GM21360 (cell line): ENCODE measurements at regions not wholly inside any gene's neighbourhood (a gene's known extent, or its start where the extent isn't known, plus 50 kb on each side); places are given as distances from the start of the nearest gene placed in this dataset.

Experiments used
- ATAC-seq: cut with Tn5 transposase; IDR thresholded peaks from one replicate; pipeline ENCODE4 v1.9.1; 2021; ENCODE audit warnings: mild to moderate bottlenecking, moderate library complexity; ENCODE audit not compliant: unreplicated experiment

DNA sequence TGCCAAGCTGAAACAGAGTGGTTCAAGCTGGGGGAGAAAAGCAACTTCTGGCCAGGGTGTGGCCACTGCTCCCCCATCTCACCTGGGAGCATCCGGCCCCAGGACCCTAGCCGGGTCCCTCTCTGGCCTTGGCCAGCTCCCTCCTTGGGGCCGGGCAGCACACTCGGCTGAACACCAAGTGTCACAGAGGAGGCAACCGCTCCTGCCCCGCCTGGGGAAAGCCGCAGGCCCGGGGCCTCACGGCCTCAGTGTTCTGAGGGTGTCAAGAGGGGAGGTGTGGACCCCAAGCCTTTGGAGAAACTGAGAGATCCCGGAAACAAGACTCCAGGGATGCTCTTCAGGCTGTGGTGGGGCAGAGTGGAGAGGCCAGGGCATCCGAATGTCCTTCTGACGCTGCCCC lies 88.4 kb downstream of the ENGASE start:
- ATAC-seq = no peak

DNA sequence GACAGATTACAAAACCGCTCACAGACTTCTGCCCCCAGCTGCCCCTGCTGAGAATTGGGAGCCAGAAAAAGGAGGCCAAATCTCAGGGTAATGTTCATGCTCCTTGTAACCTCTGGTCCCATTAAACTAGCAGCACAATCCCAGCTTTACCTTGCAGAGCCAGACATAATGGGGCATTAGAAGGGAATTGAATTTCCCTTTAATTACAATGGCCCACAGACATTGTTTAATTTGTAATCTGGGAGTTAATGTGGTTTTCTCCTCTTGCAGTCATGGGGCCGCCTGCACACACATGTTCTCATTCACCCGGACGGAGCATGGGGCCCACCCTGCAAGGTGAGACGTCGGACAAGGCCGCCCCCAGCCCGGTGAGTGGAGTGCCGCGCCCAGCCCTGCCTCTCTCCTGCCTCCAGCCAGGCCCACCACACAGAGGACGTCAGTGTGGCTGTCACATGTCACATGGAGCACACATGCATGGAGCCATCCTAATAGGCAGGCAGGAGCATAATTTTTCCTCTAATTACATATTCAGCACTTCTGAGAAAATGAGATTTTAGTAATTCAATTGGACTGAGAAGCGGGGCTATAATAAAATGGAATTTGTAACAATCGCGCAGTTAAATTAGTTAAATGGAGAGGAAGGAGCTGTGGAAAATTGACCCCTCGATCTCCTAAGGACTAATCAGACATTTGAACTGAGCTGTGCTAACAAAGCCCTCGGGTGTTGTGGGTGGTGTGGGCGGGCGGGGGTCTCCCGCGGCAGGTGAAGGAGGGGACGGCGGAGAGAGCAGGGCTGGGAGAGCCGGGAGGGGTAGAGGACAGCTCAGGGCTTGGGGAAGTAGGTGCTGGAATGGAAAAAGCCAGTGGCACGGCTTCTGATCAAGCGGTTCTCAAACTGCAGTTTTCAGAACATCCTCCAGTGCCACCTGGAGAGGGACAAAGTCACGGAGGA lies 87.7 kb downstream of the ENGASE start:
- ATAC-seq = no peak

DNA sequence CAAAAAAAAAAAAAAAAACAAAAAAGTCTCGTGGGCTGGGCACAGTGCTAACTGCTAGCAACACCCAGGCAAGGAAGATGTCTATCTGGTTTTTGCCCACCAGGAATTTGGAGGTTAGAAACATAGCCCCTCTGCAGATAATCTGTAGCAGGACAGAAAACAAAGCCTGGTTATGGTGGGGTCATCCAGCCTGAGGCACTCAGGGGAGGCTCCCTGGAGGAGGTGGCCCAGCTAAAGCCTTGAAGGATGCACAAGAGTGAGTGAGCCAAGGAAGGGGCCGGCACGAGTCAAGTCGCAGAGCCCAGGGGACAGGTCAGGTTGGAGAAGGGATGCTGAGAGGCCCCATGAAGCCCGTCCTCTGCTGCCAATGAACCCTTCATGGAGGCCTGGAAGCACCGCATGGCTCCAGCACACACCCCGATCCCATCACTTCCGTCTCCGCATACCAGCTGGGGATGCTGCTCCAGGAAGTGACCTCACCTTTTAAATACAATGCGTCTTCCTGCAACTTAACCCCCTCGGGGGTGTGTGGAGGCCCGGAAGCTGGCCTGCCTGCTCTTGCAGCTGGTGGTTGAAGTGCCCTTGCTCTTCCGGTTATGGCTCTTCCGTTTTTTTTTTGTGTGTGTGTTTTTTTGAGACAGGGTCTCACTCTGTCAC lies 86.5 kb downstream of the ENGASE start:
- ATAC-seq = no peak

DNA sequence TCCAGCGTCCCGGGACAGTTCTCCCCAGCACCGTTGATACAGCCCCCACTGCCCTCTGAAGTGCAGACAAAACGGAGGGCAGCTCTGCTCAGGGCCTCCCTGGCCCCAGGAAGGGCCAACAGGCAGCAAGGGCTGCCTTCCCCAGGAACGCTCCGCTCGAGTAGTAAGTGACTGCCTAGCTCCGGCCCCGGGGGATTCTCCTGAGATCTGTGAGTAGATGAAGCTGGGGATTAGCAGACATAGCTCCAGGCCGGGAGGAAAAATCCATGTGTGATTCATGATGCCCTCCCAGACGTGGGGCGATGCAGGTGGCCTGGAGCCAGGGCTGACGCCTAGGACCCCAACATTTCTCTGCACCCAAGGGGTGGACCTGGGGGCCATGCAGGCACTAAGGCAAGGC lies 85.3 kb downstream of the ENGASE start:
- no peak for ATAC-seq

DNA sequence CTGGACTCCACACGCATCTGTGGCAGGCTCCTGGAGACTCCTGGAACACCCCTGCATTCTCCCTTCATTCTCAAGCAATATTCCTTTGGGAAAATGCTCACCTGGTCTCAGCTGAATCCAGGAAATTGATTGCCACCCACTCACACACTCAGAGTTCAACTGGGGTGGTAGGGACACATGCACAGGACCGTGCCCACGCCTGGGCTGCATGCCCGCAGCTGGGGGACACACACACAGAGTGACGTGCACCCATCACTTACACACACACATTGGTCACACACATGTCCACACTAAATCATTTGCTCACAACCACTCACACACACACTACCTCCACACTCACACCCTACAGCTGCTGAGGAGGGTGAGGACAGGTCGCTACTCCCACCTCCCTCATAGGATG lies 84.8 kb downstream of the ENGASE start:
- ATAC-seq = no peak

DNA sequence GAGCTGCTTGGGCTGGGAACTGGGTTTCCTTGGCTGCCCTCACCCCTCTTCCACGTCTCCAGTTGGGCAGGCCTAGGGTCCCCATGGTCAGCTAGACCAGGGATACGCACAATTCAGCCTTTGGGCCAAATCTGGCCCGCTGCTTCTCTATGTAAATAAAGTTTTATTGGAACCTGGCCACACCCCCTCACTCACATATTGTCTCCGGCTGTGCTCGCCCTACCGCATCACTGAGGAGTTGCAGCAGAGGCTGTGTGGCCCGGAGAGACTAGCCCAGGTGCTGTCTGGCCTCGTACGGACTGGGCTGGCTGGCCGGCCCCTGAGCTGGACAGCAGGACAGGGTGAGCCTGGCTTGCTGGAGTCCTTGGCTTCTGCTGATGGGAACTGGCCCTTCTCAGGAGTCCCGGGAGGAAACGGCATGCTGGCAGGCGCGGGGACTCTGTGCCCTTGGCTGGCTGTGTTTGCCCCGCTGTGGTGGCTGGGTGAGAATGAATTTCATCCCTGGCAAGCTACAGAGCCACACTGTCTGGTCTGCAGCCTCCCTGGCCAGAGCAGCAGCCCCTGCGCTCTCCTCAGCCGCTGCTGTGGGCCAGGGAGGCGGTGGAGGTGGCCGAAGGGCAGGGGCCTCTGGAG lies 82.0 kb downstream of the ENGASE start:
- no peak for ATAC-seq

DNA sequence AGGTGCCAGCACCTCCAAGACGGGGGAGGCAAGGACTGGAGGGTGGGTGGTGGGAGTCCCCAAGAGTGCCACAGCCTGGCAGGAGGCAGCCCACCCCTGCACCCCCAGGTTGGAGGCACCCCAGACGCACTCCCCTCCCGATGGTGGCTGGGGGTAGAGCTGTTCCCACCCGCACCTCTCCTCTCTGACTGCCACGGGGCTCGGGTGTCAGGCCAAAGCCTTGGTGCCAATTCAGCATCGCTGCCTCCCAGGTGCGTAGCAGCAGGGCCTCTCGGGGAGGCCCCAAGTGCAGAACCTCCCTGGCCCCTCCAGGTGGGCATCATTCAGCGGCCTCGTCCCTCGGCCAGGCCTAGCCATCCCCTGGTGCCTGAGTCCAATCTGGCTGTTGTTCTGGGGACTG lies 81.1 kb downstream of the ENGASE start:
- no peak for ATAC-seq

DNA sequence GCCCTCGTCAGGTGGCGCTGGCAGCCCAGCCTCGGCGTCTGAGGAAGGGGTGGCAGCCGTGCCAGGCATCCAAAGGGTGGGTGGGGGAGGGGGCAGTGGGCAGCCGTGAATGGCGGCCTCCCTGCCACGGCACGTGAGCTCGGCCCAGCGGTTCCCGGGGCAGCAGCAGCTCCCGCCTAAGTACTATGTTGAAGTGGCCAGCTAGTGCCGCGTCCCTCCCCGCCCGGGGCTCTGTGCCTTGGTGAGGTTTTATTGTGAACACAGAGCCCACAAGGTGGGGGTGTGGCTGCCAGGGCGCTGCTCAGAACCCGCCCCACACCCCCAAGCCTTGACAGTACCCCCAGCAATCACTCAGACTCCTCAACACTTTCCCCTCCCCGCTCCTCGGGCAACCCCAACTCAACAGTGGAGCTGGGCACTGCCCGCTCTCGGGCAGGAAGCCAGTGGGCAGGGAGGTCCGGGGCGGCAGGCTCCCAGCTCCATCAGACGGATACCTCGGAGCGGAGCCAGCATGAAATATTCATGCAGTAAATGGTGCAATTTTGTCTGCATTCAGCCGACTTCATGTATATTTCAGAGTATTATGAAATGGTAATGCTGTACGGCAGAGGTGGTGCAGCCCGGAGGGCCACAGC lies 80.4 kb downstream of the ENGASE start:
- ATAC-seq = no peak

DNA sequence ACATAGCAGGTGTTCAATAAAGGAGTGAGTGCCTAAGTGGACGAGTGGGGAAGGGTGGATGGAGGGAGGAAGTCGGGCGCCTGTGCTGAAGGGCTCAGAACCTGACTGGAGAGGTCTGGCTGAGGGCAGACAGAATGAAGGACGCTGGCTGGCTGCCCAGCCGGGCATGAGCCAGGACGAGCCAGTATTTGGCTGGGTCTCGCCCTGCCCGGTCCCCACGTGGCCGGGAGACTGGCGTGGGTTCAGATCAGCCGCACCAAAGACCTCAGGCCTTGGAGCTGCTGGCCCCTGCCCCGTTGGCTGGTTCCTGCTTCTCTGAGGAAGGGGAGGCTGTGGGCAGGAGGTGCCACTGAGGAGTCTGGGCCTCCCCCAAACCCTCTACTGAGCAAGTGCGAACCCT lies 79.8 kb downstream of the ENGASE start:
- ATAC-seq = no peak

DNA sequence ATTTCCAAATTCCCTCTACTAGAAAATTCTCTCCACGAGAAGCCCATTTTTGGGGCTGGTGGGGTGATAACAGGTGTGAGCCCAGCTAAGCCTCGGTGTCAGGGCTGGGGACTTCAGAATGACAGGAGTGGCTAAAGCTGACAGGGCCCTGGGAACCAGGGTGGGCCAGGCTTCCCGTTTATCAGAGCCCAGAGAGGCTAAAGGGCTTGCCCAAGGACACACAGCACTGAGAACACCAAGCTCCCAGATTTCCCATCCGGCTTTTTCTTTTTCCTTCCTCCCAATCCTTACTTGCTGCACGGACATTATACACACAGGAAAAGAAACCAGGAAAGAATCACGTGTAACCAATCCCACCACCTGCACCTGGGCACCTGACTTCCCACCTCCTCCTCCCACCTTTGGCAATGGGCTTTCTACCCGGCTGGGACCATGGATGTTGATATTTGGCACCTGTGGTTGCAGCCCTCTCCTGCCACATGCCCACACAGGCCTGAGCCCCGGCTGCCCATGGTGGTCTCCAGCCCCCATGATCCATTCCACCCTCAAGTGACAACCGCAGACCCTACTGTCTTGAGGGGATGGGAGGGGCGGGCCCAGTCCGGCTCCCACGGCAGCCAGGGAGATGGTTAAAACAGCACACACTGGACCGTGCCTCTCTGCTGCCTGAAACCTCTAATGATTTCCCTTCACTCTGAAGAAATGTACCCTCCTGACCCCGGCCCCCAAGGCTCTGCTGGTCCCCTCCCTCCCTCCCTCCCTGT lies 78.9 kb downstream of the ENGASE start:
- no peak for ATAC-seq

DNA sequence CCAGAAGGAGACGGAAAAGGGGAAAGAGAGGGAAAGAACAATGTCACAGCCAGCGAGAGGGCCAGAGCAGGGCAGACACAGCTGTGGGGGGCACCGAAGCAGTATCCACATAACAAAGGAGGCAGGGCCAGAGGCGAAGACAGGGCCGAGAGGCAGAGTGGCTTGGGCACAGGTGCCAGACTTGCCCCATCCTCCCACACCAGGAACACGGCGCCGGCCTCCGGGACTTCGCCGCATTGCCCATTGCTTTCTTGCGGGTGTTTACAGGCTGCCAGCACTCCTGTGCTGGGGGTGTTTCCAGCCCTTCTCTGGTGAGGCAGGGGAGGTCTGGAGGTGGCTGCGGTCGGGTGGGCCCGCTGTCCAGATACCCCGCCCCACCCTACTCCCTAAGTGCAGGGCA lies 78.0 kb downstream of the ENGASE start:
- ATAC-seq = no peak

DNA sequence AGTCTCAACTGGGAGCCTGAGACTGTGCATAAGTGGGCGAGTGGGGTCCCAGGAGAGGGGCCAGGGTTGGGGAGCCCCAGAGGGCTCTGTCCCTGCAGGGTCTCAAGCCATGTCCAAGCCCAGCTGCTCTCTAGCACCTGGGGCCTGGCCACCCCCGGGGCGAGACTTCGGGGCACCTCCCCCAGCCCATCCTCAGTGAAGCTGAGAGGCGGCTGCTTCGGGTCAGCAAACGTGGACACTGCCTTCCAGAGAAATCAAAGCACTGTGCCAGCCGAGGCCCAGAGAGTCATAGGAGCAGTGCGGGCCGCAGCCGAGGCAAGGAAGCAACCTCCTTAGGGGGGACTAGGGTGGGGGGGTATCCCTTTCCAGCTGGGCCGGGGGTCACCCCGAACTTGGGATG lies 77.5 kb downstream of the ENGASE start:
- no peak for ATAC-seq

DNA sequence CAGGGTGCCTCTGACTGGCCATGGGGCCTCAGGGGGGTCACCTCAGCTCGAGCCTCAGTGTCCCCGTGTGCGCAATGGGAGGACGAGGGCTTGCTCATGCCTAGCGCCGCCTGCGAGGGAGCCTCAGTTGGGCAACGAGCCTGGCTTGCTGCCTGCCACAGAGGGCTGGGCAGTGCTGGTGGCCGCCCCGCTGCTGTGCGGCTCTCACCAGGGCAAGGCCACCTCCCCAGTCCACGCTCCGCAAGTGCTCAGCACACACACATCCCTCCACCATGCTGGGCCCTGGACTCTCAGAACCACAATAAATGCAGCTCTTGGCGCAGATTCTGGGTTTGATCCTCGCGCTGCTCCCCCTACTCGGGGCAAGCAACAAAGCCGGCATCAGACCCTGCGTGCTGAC lies 76.2 kb downstream of the ENGASE start:
- ATAC-seq = no peak

DNA sequence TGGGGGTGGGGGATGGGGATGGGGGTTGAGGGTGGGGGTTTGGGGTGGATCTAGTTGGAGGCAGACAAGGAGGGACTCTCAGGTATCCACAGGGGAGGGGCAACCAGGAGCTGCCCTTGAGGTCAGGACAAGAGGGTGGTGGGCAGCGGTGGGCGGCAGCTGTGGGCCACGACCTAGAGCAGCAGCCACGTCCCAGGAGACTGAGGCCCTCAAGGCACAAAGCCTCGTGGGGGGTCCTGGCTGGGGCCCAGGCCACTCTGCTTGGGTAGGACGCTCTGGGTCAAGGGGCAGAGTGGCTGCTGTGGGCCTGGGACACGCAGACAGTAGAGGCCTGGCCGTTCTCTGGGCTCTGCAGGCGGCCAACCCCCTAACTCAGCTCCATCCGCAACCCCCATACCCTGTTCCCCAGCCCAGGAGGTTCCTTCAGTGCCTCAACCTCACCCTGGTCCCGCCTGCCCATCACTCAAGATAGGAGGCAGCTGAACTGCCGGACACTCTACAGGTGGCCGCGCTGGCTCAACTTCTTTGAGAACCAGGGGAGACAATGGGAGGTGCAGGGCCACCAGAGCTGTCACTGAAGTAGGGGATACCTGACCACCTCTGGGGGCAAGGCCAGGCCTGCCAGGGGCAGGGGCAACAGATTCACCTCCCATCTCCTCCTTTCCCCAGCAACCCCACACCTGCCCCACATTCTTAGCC lies 75.6 kb downstream of the ENGASE start:
- ATAC-seq = no peak

DNA sequence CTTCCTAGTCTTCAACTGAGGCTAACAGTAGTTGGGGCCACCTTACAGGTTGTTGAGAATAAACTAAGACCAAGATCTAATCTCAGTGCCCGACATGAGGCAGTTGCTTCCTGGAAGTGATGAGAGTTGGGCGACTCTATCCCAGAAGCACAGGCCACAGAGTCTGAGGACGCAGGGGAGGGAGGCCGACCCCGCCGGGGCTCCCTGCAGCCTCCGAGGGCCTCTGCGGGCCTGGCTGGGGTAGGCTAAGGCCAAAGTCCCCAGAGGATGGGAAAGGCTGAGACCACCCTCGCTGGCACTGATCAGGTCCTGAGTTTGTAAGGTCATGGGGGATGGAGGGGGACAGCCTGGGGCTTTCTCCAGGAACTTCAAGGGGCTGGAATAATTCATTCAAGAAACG lies 74.0 kb downstream of the ENGASE start:
- no peak for ATAC-seq

DNA sequence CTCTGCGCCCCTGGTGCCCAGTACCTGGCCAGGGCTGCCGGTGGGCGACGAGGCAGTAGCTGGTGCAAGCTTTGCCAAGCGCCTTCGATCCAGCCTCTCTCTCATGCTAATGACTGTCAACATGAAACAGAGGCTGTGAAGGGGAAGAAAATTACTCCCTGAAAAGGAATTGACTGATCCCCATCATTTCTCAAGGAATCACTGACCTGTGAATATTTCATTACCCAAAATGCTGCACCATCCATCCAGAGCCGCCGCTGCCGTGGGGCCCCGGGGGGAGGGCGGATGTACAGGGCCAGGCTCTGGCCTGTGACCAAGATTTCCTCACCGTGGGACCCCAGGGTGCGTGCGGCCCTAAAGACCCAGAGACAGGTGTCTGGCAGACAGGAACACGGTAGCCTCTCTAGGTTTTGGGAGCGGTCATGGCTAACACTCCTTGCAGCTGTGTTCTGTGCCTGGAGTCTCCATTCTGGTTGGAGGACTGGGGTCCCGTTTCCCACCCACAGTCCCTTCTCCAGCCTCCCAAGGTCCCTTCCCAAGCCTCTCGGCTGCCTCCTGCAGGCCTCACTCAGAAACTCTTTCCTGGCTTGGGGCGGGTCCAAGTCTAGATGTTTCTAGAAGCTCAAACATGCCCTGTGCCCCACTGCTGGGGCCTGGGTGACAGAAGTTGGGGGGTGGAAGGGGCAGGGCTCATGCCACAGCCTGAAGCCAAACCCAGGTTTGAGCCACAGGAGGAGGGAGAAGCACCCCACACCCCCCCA lies 73.3 kb downstream of the ENGASE start:
- ATAC-seq = no peak

DNA sequence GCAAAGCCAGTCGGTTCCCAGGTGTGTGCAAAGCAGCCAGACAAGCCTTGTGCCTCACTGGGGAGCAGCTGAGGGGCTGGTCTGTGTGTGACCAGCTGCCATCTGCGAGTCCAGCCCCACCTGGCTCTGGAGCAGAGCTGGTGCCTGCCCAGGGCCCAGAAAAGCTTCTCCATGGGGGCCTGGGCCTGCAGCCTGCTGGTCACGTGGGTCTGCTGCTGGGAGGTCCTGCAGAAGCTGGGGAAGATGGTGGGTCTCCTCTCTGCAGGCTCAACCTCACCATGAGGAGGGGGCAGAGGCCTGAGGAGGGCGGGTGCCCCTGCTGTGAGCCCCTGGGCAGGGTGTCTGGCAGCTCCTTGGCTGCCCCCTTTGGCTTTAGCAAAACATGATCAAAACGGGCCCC lies 71.9 kb downstream of the ENGASE start:
- ATAC-seq = no peak

DNA sequence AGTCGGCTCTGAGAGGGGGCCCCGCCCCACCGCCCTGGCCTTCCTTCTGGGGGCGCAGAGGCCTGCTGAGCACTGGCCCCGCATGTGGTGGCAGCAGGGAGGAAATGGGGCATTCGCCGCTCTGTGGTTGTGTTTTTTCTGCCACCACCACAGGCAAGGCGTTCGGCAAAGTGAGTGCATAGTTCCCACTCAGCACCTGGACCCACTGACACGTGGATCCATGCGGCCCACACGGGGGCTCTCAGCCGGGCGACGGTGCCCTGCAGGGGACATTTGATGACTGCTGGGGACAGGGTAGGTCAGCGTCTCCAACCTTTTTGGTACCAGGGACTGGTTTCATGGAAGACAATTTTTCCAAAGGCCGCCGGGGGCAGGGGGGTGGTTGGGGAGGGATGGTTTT lies 70.9 kb downstream of the ENGASE start:
- ATAC-seq = no peak

DNA sequence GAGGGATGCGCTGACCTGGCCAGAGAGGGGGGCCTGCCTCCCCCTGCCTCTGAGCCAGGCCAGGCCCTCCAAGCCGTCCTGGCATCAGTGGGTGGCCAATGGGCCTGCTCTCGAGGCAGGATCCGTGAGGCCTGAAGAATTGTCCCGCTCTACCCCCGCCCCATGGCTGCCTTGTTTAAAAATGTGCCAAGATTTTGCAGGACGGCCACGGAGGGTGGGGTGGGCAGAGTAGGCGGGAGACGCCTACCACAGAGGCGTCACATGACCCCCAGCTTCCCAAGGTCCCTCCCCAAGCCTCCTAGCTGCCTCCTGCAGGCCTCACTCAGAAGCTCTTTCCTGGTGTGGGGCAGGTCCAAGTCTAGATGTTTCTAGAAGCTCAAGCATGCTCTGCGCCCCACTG lies 69.5 kb downstream of the ENGASE start:
- no peak for ATAC-seq
